GM23338 (cell line): ENCODE measurements at regions not wholly inside any gene's neighbourhood (a gene's known extent, or its start where the extent isn't known, plus 50 kb on each side); places are given as distances from the start of the nearest gene placed in this dataset.

Experiments
- ATAC-seq: fragments of 200-7000 bp; cut with Tn5 transposase; 3 replicates; pipeline ENCODE4 v1.9.1; 2020
- DNase-seq: peaks from one replicate; pipeline ENCODE4 v3.0.0-alpha.2; 2015; ENCODE audit warnings: low spot score
- H2AFZ ChIP-seq: fragments of 200-600 bp; sonication (generic); 2 replicates; pipeline ENCODE4 v1.8.0; 2016; ENCODE audit warnings: antibody characterized with exemption, mild to moderate bottlenecking, moderate library complexity
- H3F3A ChIP-seq: fragments of 200-600 bp; sonication (generic); replicated peaks from 2 replicates; pipeline ENCODE4 v1.8.0; 2017; ENCODE audit warnings: antibody characterized with exemption, mixed run types, low read depth
- H3K27ac ChIP-seq: fragments of 200-600 bp; sonication (generic); 2 replicates; pipeline ENCODE4 v1.6.1; 2016; ENCODE audit warnings: low read depth
- H3K27me3 ChIP-seq: fragments of 200-600 bp; sonication (generic); 2 replicates; pipeline ENCODE4 v1.8.0; 2016; ENCODE audit warnings: mild to moderate bottlenecking, mixed run types, moderate library complexity; ENCODE audit not compliant: insufficient read depth
- H3K36me3 ChIP-seq: fragments of 200-600 bp; sonication (generic); 2 replicates; pipeline ENCODE4 v1.8.0; 2016; ENCODE audit warnings: mild to moderate bottlenecking; ENCODE audit not compliant: insufficient read depth
- H3K4me1 ChIP-seq: fragments of 200-600 bp; sonication (generic); 2 replicates; pipeline ENCODE4 v1.8.0; 2016; ENCODE audit warnings: mild to moderate bottlenecking, moderate library complexity; ENCODE audit not compliant: insufficient read depth
- H3K4me2 ChIP-seq: fragments of 200-600 bp; sonication (generic); 2 replicates; pipeline ENCODE4 v1.7.1; 2017; ENCODE audit warnings: mixed run types
- H3K4me3 ChIP-seq: fragments of 200-600 bp; sonication (generic); 2 replicates; pipeline ENCODE4 v1.6.1; 2016; ENCODE audit warnings: mixed run types
- H3K79me2 ChIP-seq: fragments of 200-600 bp; sonication (generic); replicated peaks from 2 replicates; pipeline ENCODE4 v1.8.0; 2017; ENCODE audit warnings: mild to moderate bottlenecking; ENCODE audit not compliant: insufficient read depth
- H3K9me2 ChIP-seq: fragments of 200-600 bp; sonication (generic); 2 replicates; pipeline ENCODE4 v1.8.0; 2017; ENCODE audit not compliant: insufficient read depth
- H4K20me1 ChIP-seq: fragments of 200-600 bp; sonication (generic); replicated peaks from 2 replicates; pipeline ENCODE4 v1.8.0; 2017; ENCODE audit warnings: mild to moderate bottlenecking; ENCODE audit not compliant: insufficient read depth
- H3K27ac Mint-ChIP-seq: 2 replicates; pipeline ENCODE4 v1.8.0; 2020; ENCODE audit warnings: inconsistent platforms, mild to moderate bottlenecking, moderate library complexity, mixed read lengths
- H3K27me3 Mint-ChIP-seq: 3 replicates; pipeline ENCODE4 v1.8.0; 2022; ENCODE audit warnings: low read depth, mild to moderate bottlenecking, moderate library complexity, mixed read lengths, inconsistent platforms; ENCODE audit not compliant: insufficient read depth, poor library complexity
- H3K36me3 Mint-ChIP-seq: 3 replicates; pipeline ENCODE4 v1.8.0; 2021; ENCODE audit warnings: low read depth, mild to moderate bottlenecking, inconsistent platforms, moderate library complexity, mixed read lengths
- H3K4me1 Mint-ChIP-seq: 3 replicates; pipeline ENCODE4 v1.8.0; 2020; ENCODE audit warnings: mild to moderate bottlenecking, inconsistent platforms, mixed read lengths
- H3K4me3 Mint-ChIP-seq: 3 replicates; pipeline ENCODE4 v1.8.0; 2021; ENCODE audit warnings: moderate library complexity, mild to moderate bottlenecking, inconsistent platforms, mixed read lengths
- H3K9me3 Mint-ChIP-seq: 3 replicates; pipeline ENCODE4 v1.8.0; 2020; ENCODE audit warnings: moderate library complexity, mild to moderate bottlenecking, inconsistent platforms, mixed read lengths
- CTCF ChIP-seq, 2 experiments: fragments of 200-600 bp in 1 of 2; sonication (generic) in 1 of 2; conservative IDR thresholded peaks; 2 replicates each; pipeline versions ENCODE4 v1.5.1 to v1.6.1; 2016 to 2017; ENCODE audit warnings: antibody characterized with exemption in 2 of 2, low read depth in 2 of 2, mild to moderate bottlenecking in 2 of 2, moderate library complexity in 1 of 2
- ETS1 ChIP-seq: IDR thresholded peaks from 2 replicates; pipeline ENCODE4 v1.6.1; 2016; ENCODE audit warnings: antibody characterized with exemption
- EZH2phosphoT487 ChIP-seq: fragments of 200-600 bp; sonication (generic); IDR thresholded peaks from one replicate; pipeline ENCODE4 v1.8.1; 2018; ENCODE audit warnings: antibody characterized with exemption; ENCODE audit not compliant: unreplicated experiment
- JUNB ChIP-seq: IDR thresholded peaks from one replicate; pipeline ENCODE4 v1.6.1; 2016; ENCODE audit warnings: antibody characterized with exemption; ENCODE audit not compliant: unreplicated experiment
- ZNF462 ChIP-seq: fragments of 250-450 bp; sonication (Bioruptor Pico); IDR thresholded peaks from 2 replicates; pipeline ENCODE4 v1.5.0; 2020; ENCODE audit warnings: mild to moderate bottlenecking, moderate library complexity

- TF ChIP-seq ETS1, result no peak
Observed at GRCh38 chr5:57650360-57651069, 167.9 kb upstream of the ACTBL2 start (continued).

GRCh38 chr5:57642698-57643097, 160.1 kb upstream of the ACTBL2 start:
- H3K4me1 Mint-ChIP-seq, result peaks cover 5% of the 10 kb centered on the region
- no peaks in the 10 kb centered on the region for H3F3A ChIP-seq
- DNase-seq (no peak), ATAC-seq (no peak)
- H3K27me3 Mint-ChIP-seq, result no peaks in the 10 kb centered on the region
- H3K9me3 Mint-ChIP-seq, result no peaks in the 10 kb centered on the region
- no peaks in the 10 kb centered on the region for H3K36me3 Mint-ChIP-seq
- no peak for TF ChIP-seq ETS1
- no peak for TF ChIP-seq CTCF (conservative IDR thresholded peaks at IDR 0.05; ENCODE audit: low read depth in 2 of 2)
- no peak for TF ChIP-seq EZH2phosphoT487
- no peak overlapping the region for H3K27ac ChIP-seq
- H3K9me2 ChIP-seq, result 0 out of 2 replicates have a peak, but pooled peaks cover 1% of the 10 kb centered on the region
- no peaks in the 10 kb centered on the region for H3K27me3 ChIP-seq
- no peak overlapping the region for H3K27ac Mint-ChIP-seq
- no peaks in the 10 kb centered on the region for H4K20me1 ChIP-seq
- no peaks in the 10 kb centered on the region for H3K79me2 ChIP-seq
- no peak overlapping the region for H2AFZ ChIP-seq
- H3K4me3 ChIP-seq, result no peak overlapping the region
- H3K4me3 Mint-ChIP-seq, result no peak overlapping the region
- H3K36me3 ChIP-seq, result no peaks in the 10 kb centered on the region
- H3K4me1 ChIP-seq, result 0 out of 2 replicates have a peak, but pooled peaks cover 4% of the 10 kb centered on the region
- H3K4me2 ChIP-seq, result no peak overlapping the region

- Histone ChIP-seq H3K4me2 (no peak overlapping the region), H2AFZ (no peak overlapping the region), H3K4me1 (0 out of 2 replicates have a peak, but pooled peaks cover 4% of the 10 kb centered on the region), H3K27me3 (no peaks in the 10 kb centered on the region), H3K9me2 (no peaks in the 10 kb centered on the region), H3K79me2 (no peaks in the 10 kb centered on the region), H4K20me1 (no peaks in the 10 kb centered on the region), H3F3A (no peaks in the 10 kb centered on the region), H3K27ac (no peak overlapping the region), H3K4me3 (no peak overlapping the region), H3K36me3 (no peaks in the 10 kb centered on the region)
- no peaks in the 10 kb centered on the region for H3K27me3 Mint-ChIP-seq
- H3K4me1 Mint-ChIP-seq, result peaks cover 5% of the 10 kb centered on the region
- DNase-seq, result peak; percentile 11
- no peak overlapping the region for H3K4me3 Mint-ChIP-seq
- H3K27ac Mint-ChIP-seq, result no peak overlapping the region
- no peaks in the 10 kb centered on the region for H3K9me3 Mint-ChIP-seq
- ATAC-seq, result peak; percentile 80
- H3K36me3 Mint-ChIP-seq, result no peaks in the 10 kb centered on the region
- TF ChIP-seq JUNB (no peak), CTCF (conservative IDR thresholded peaks at IDR 0.05; ENCODE audit: low read depth in 2 of 2) (no peak), ZNF462 (no peak)
Observed at GRCh38 chr5:57642066-57642465, 159.5 kb upstream of the ACTBL2 start.
